ENCODE measurements at regions not wholly inside any gene's neighbourhood (a gene's known extent, or its start where the extent isn't known, plus 50 kb on each side); places are given as distances from the start of the nearest gene placed in this dataset.
"Not testable (repeated sequence)": the region's sequence is repeated elsewhere in the genome, so short reads cannot be mapped to it uniquely, and the experiment has no call there.

- DNase-seq, result no peak
- Histone ChIP-seq H3K4me3 (ENCODE audit: low read depth in 1 of 3, low read length in 3 of 3) (no peak overlapping the region), H3K27me3 (ENCODE audit: control insufficient read depth in 3 of 3, insufficient read depth in 3 of 3, low read length in 3 of 3) (no peaks in the 10 kb centered on the region), H3K9me3 (ENCODE audit: control insufficient read depth in 2 of 2, insufficient read depth in 1 of 2, low read depth in 1 of 2, low read length in 1 of 2) (no peaks in the 10 kb centered on the region), H3K27ac (ENCODE audit: low read depth in 1 of 3, low read length in 2 of 3) (no peak overlapping the region), H3K36me3 (ENCODE audit: control insufficient read depth in 3 of 3, insufficient read depth in 2 of 3, low read depth in 1 of 3, low read length in 3 of 3) (no peaks in the 10 kb centered on the region), H3K4me1 (ENCODE audit: control insufficient read depth in 3 of 3, insufficient read depth in 2 of 3, low read depth in 1 of 3, low read length in 2 of 3) (no peaks in the 10 kb centered on the region)
- FAIRE-seq, result no peak
These were observed 153.7 kb downstream of the PPP4R3C start for GRCh38 chrX:27309406-27309805.

GRCh38 chrX:27307546-27307945 lies 155.6 kb downstream of the PPP4R3C start:
- no peak overlapping the region for H3K27ac ChIP-seq (ENCODE audit: low read depth in 1 of 3, low read length in 2 of 3)
- H3K4me3 ChIP-seq (ENCODE audit: low read depth in 1 of 3, low read length in 3 of 3), result no peak overlapping the region
- no peaks in the 10 kb centered on the region for H3K27me3 ChIP-seq (ENCODE audit: control insufficient read depth in 3 of 3, insufficient read depth in 3 of 3, low read length in 3 of 3)
- H3K36me3 ChIP-seq (ENCODE audit: control insufficient read depth in 3 of 3, insufficient read depth in 2 of 3, low read depth in 1 of 3, low read length in 3 of 3), result no peaks in the 10 kb centered on the region
- no peaks in the 10 kb centered on the region for H3K4me1 ChIP-seq (ENCODE audit: control insufficient read depth in 3 of 3, insufficient read depth in 2 of 3, low read depth in 1 of 3, low read length in 2 of 3)
- WGBS, 3 donors, result 36 to 84% (median 47%) methylated on average over 1 of the region's 1 CpG
- no peak for DNase-seq
- no peak for FAIRE-seq
- no peaks in the 10 kb centered on the region for H3K9me3 ChIP-seq (ENCODE audit: control insufficient read depth in 2 of 2, insufficient read depth in 1 of 2, low read depth in 1 of 2, low read length in 1 of 2)

GRCh38 chrX:27292552-27292951 lies 170.6 kb downstream of the PPP4R3C start:
- DNase-seq; H3K36me3 ChIP-seq (ENCODE audit: control insufficient read depth in 3 of 3, insufficient read depth in 2 of 3, low read depth in 1 of 3, low read length in 3 of 3); H3K4me3 ChIP-seq (ENCODE audit: low read depth in 1 of 3, low read length in 3 of 3); H3K9me3 ChIP-seq (ENCODE audit: control insufficient read depth in 2 of 2, insufficient read depth in 1 of 2, low read depth in 1 of 2, low read length in 1 of 2); H3K4me1 ChIP-seq (ENCODE audit: control insufficient read depth in 3 of 3, insufficient read depth in 2 of 3, low read depth in 1 of 3, low read length in 2 of 3); FAIRE-seq; H3K27me3 ChIP-seq (ENCODE audit: control insufficient read depth in 3 of 3, insufficient read depth in 3 of 3, low read length in 3 of 3); H3K27ac ChIP-seq (ENCODE audit: low read depth in 1 of 3, low read length in 2 of 3): not testable (repeated sequence)
- WGBS, 3 donors, result 64 to 81% (median 66%) methylated on average over 6 of the region's 6 CpGs

- no peaks in the 10 kb centered on the region for H3K9me3 ChIP-seq (ENCODE audit: control insufficient read depth in 2 of 2, insufficient read depth in 1 of 2, low read depth in 1 of 2, low read length in 1 of 2)
- FAIRE-seq (no peak), DNase-seq (no peak)
- no peak overlapping the region for H3K4me3 ChIP-seq (ENCODE audit: low read depth in 1 of 3, low read length in 3 of 3)
- WGBS, 3 donors, result 65 to 83% (median 68%) methylated on average over 5 of the region's 5 CpGs
- H3K27me3 ChIP-seq (ENCODE audit: control insufficient read depth in 3 of 3, insufficient read depth in 3 of 3, low read length in 3 of 3), result no peaks in the 10 kb centered on the region
- no peaks in the 10 kb centered on the region for H3K36me3 ChIP-seq (ENCODE audit: control insufficient read depth in 3 of 3, insufficient read depth in 2 of 3, low read depth in 1 of 3, low read length in 3 of 3)
- H3K27ac ChIP-seq (ENCODE audit: low read depth in 1 of 3, low read length in 2 of 3), result no peak overlapping the region
- no peaks in the 10 kb centered on the region for H3K4me1 ChIP-seq (ENCODE audit: control insufficient read depth in 3 of 3, insufficient read depth in 2 of 3, low read depth in 1 of 3, low read length in 2 of 3)
These were observed 186.4 kb downstream of the PPP4R3C start for GRCh38 chrX:27276751-27277150.

GRCh38 chrX:27254656-27255055 lies 208.5 kb downstream of the PPP4R3C start:
- DNase-seq, result no peak
- H3K36me3 ChIP-seq (ENCODE audit: control insufficient read depth in 3 of 3, insufficient read depth in 2 of 3, low read depth in 1 of 3, low read length in 3 of 3), result no peaks in the 10 kb centered on the region
- no peaks in the 10 kb centered on the region for H3K4me1 ChIP-seq (ENCODE audit: control insufficient read depth in 3 of 3, insufficient read depth in 2 of 3, low read depth in 1 of 3, low read length in 2 of 3)
- no peak overlapping the region for H3K27ac ChIP-seq (ENCODE audit: low read depth in 1 of 3, low read length in 2 of 3)
- no peaks in the 10 kb centered on the region for H3K27me3 ChIP-seq (ENCODE audit: control insufficient read depth in 3 of 3, insufficient read depth in 3 of 3, low read length in 3 of 3)
- H3K9me3 ChIP-seq (ENCODE audit: control insufficient read depth in 2 of 2, insufficient read depth in 1 of 2, low read depth in 1 of 2, low read length in 1 of 2), result no peaks in the 10 kb centered on the region
- no peak overlapping the region for H3K4me3 ChIP-seq (ENCODE audit: low read depth in 1 of 3, low read length in 3 of 3)
- FAIRE-seq, result no peak

GRCh38 chrX:27251369-27251768 lies 211.8 kb downstream of the PPP4R3C start:
- DNase-seq, result no peak
- Histone ChIP-seq H3K4me3 (ENCODE audit: low read depth in 1 of 3, low read length in 3 of 3) (no peak overlapping the region), H3K4me1 (ENCODE audit: control insufficient read depth in 3 of 3, insufficient read depth in 2 of 3, low read depth in 1 of 3, low read length in 2 of 3) (no peaks in the 10 kb centered on the region), H3K9me3 (ENCODE audit: control insufficient read depth in 2 of 2, insufficient read depth in 1 of 2, low read depth in 1 of 2, low read length in 1 of 2) (no peaks in the 10 kb centered on the region), H3K27me3 (ENCODE audit: control insufficient read depth in 3 of 3, insufficient read depth in 3 of 3, low read length in 3 of 3) (no peaks in the 10 kb centered on the region), H3K36me3 (ENCODE audit: control insufficient read depth in 3 of 3, insufficient read depth in 2 of 3, low read depth in 1 of 3, low read length in 3 of 3) (no peaks in the 10 kb centered on the region), H3K27ac (ENCODE audit: low read depth in 1 of 3, low read length in 2 of 3) (no peak overlapping the region)
- FAIRE-seq, result no peak
- 19 to 48% (median 34%) methylated on average over 3 of the region's 3 CpGs for WGBS, 3 donors

- Histone ChIP-seq H3K4me3 (ENCODE audit: low read depth in 1 of 3, low read length in 3 of 3) (no peak overlapping the region), H3K27ac (ENCODE audit: low read depth in 1 of 3, low read length in 2 of 3) (no peak overlapping the region), H3K9me3 (ENCODE audit: control insufficient read depth in 2 of 2, insufficient read depth in 1 of 2, low read depth in 1 of 2, low read length in 1 of 2) (peaks cover 0 to 10% of the 10 kb centered on the region in 2 donors), H3K4me1 (ENCODE audit: control insufficient read depth in 3 of 3, insufficient read depth in 2 of 3, low read depth in 1 of 3, low read length in 2 of 3) (no peaks in the 10 kb centered on the region), H3K27me3 (ENCODE audit: control insufficient read depth in 3 of 3, insufficient read depth in 3 of 3, low read length in 3 of 3) (no peaks in the 10 kb centered on the region), H3K36me3 (ENCODE audit: control insufficient read depth in 3 of 3, insufficient read depth in 2 of 3, low read depth in 1 of 3, low read length in 3 of 3) (no peaks in the 10 kb centered on the region)
- WGBS, 3 donors, result 31 to 64% (median 56%) methylated on average over 1 of the region's 1 CpG
- no peak for DNase-seq
- no peak for FAIRE-seq
These were observed 220.6 kb downstream of the PPP4R3C start for GRCh38 chrX:27242581-27242980.

- Histone ChIP-seq H3K27ac (ENCODE audit: low read depth in 1 of 3, low read length in 2 of 3) (no peak overlapping the region), H3K36me3 (ENCODE audit: control insufficient read depth in 3 of 3, insufficient read depth in 2 of 3, low read depth in 1 of 3, low read length in 3 of 3) (no peaks in the 10 kb centered on the region), H3K4me3 (ENCODE audit: low read depth in 1 of 3, low read length in 3 of 3) (no peak overlapping the region), H3K27me3 (ENCODE audit: control insufficient read depth in 3 of 3, insufficient read depth in 3 of 3, low read length in 3 of 3) (no peaks in the 10 kb centered on the region), H3K9me3 (ENCODE audit: control insufficient read depth in 2 of 2, insufficient read depth in 1 of 2, low read depth in 1 of 2, low read length in 1 of 2) (peaks cover 0 to 10% of the 10 kb centered on the region in 2 donors), H3K4me1 (ENCODE audit: control insufficient read depth in 3 of 3, insufficient read depth in 2 of 3, low read depth in 1 of 3, low read length in 2 of 3) (no peaks in the 10 kb centered on the region)
- FAIRE-seq (no peak), DNase-seq (no peak)
These were observed 221.2 kb downstream of the PPP4R3C start for GRCh38 chrX:27241981-27242380.

GRCh38 chrX:27240042-27240441 lies 223.1 kb downstream of the PPP4R3C start:
- not testable (repeated sequence) for H3K27me3 ChIP-seq (ENCODE audit: control insufficient read depth in 3 of 3, insufficient read depth in 3 of 3, low read length in 3 of 3); H3K4me3 ChIP-seq (ENCODE audit: low read depth in 1 of 3, low read length in 3 of 3); H3K27ac ChIP-seq (ENCODE audit: low read depth in 1 of 3, low read length in 2 of 3); H3K4me1 ChIP-seq (ENCODE audit: control insufficient read depth in 3 of 3, insufficient read depth in 2 of 3, low read depth in 1 of 3, low read length in 2 of 3); DNase-seq; H3K9me3 ChIP-seq (ENCODE audit: control insufficient read depth in 2 of 2, insufficient read depth in 1 of 2, low read depth in 1 of 2, low read length in 1 of 2); FAIRE-seq; H3K36me3 ChIP-seq (ENCODE audit: control insufficient read depth in 3 of 3, insufficient read depth in 2 of 3, low read depth in 1 of 3, low read length in 3 of 3)
- WGBS, 3 donors, result 91 to 95% (median 94%) methylated on average over 4 of the region's 4 CpGs
